ENCODE measurements at regions not wholly inside any gene's neighbourhood (a gene's known extent, or its start where the extent isn't known, plus 50 kb on each side); places are given as distances from the start of the nearest gene placed in this dataset.

DNA sequence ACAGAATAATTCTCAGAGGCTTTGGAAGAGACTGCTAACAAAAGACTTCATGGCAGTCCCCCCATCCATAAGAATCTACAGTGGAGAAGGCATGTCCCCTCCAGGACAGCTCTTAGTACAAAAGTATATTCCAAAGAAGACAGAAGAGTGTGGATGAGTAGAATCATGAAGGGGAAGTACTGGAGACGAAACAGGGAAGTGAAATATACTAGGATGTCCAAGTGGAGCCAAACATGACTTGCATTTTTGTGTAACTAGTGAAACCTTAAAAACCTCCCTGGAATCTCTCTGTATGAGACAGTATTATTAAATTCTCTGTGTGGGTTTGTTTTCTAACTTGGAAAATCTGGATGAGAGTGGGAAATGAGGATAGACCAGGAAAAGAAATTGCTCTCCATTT lies 312.4 kb downstream of the RSL24D1 start:
- H3K27me3 ChIP-seq (ENCODE audit: insufficient read depth, poor library complexity, severe bottlenecking): no peaks in the 10 kb centered on the region
- TF ChIP-seq POLR2AphosphoS5 (IDR thresholded peaks at IDR 0.05; ENCODE audit: low read depth) (no peak), GABPA (IDR thresholded peaks at IDR 0.05; ENCODE audit: low read depth) (no peak), SPI1 (IDR thresholded peaks at IDR 0.05; ENCODE audit: borderline replicate concordance, low read depth) (peak; percentile 88), CTCF (IDR thresholded peaks at IDR 0.05; ENCODE audit: insufficient read depth, low read length) (no peak)
- TF ChIP-seq, protein P1, sequence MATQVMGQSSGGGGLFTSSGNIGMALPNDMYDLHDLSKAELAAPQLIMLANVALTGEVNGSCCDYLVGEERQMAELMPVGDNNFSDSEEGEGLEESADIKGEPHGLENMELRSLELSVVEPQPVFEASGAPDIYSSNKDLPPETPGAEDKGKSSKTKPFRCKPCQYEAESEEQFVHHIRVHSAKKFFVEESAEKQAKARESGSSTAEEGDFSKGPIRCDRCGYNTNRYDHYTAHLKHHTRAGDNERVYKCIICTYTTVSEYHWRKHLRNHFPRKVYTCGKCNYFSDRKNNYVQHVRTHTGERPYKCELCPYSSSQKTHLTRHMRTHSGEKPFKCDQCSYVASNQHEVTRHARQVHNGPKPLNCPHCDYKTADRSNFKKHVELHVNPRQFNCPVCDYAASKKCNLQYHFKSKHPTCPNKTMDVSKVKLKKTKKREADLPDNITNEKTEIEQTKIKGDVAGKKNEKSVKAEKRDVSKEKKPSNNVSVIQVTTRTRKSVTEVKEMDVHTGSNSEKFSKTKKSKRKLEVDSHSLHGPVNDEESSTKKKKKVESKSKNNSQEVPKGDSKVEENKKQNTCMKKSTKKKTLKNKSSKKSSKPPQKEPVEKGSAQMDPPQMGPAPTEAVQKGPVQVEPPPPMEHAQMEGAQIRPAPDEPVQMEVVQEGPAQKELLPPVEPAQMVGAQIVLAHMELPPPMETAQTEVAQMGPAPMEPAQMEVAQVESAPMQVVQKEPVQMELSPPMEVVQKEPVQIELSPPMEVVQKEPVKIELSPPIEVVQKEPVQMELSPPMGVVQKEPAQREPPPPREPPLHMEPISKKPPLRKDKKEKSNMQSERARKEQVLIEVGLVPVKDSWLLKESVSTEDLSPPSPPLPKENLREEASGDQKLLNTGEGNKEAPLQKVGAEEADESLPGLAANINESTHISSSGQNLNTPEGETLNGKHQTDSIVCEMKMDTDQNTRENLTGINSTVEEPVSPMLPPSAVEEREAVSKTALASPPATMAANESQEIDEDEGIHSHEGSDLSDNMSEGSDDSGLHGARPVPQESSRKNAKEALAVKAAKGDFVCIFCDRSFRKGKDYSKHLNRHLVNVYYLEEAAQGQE (IDR thresholded peaks at IDR 0.05; ENCODE audit: insufficient replicate concordance, low read depth): no peak
- no peak overlapping the region for H3K27ac ChIP-seq (replicated peaks)
- no peak overlapping the region for H3K4me3 ChIP-seq (replicated peaks; ENCODE audit: insufficient read depth, low read length)
- peak in 1 of 2 experiments; percentile 29 for DNase-seq (ENCODE audit: low read depth in 1 of 2, low spot score in 1 of 2)

GRCh38 chr15:54859982-54860381 lies 336.8 kb downstream of the RSL24D1 start:
- no peak for DNase-seq (ENCODE audit: low read depth in 1 of 2, low spot score in 1 of 2)
- Histone ChIP-seq H3K27ac (replicated peaks) (no peak overlapping the region), H3K27me3 (ENCODE audit: insufficient read depth, poor library complexity, severe bottlenecking) (no peaks in the 10 kb centered on the region), H3K4me3 (replicated peaks; ENCODE audit: insufficient read depth, low read length) (no peak overlapping the region)
- no peak for TF ChIP-seq GABPA (IDR thresholded peaks at IDR 0.05; ENCODE audit: low read depth)
- no peak for TF ChIP-seq CTCF (IDR thresholded peaks at IDR 0.05; ENCODE audit: insufficient read depth, low read length)
- TF ChIP-seq, protein P1 (IDR thresholded peaks at IDR 0.05; ENCODE audit: insufficient replicate concordance, low read depth): no peak
- no peak for TF ChIP-seq POLR2AphosphoS5 (IDR thresholded peaks at IDR 0.05; ENCODE audit: low read depth)
- no peak for TF ChIP-seq SPI1 (IDR thresholded peaks at IDR 0.05; ENCODE audit: borderline replicate concordance, low read depth)

DNA sequence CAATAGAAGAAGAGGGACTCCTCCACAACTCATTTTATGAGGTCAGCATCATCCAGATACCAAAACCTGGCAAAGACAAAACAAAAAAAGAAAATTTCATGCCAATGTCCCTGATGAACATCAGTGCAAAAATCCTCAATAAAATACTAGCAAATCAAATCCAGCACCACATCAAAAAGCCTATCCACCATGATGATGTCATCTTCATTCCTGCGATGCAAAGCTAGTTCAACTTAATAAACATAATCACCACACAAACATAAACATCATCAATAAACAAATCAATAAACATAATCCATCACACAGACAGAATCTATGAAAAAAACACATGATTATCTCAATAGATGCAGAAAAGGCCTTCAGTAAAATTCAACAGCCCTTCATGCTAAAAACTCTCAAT lies 342.1 kb downstream of the RSL24D1 start:
- Histone ChIP-seq H3K4me3 (replicated peaks; ENCODE audit: insufficient read depth, low read length) (no peak overlapping the region), H3K27ac (replicated peaks) (no peak overlapping the region)
- TF ChIP-seq CTCF (IDR thresholded peaks at IDR 0.05; ENCODE audit: insufficient read depth, low read length): no peak
- TF ChIP-seq GABPA (IDR thresholded peaks at IDR 0.05; ENCODE audit: low read depth): no peak
- no peak for TF ChIP-seq POLR2AphosphoS5 (IDR thresholded peaks at IDR 0.05; ENCODE audit: low read depth)
- no peak for TF ChIP-seq SPI1 (IDR thresholded peaks at IDR 0.05; ENCODE audit: borderline replicate concordance, low read depth)
- TF ChIP-seq, protein P1 (IDR thresholded peaks at IDR 0.05; ENCODE audit: insufficient replicate concordance, low read depth): no peak

More for the DNA sequence above, 342.1 kb downstream of the RSL24D1 start:
- H3K27me3 ChIP-seq (ENCODE audit: insufficient read depth, poor library complexity, severe bottlenecking): no peaks in the 10 kb centered on the region
- DNase-seq (ENCODE audit: low read depth in 1 of 2, low spot score in 1 of 2): no peak

Data from HL-60 (cell line).